GM23248 (cell line): ENCODE measurements at regions not wholly inside any gene's neighbourhood (a gene's known extent, or its start where the extent isn't known, plus 50 kb on each side); places are given as distances from the start of the nearest gene placed in this dataset.
"Not testable (repeated sequence)": the region's sequence is repeated elsewhere in the genome, so short reads cannot be mapped to it uniquely, and the experiment has no call there.

Experiments used
- EZH2 ChIP-seq: fragments of 200-600 bp; sonication (generic); IDR thresholded peaks from 2 replicates; pipeline ENCODE4 v1.6.1; 2018; ENCODE audit warnings: antibody characterized with exemption, mild to moderate bottlenecking; ENCODE audit not compliant: insufficient read depth, poor library complexity, severe bottlenecking
- EZH2phosphoT487 ChIP-seq: fragments of 200-600 bp; sonication (generic); IDR thresholded peaks from 2 replicates; pipeline ENCODE4 v1.6.1; 2018; ENCODE audit warnings: antibody characterized with exemption, moderate library complexity, mild to moderate bottlenecking, low read depth; ENCODE audit not compliant: insufficient read depth

DNA sequence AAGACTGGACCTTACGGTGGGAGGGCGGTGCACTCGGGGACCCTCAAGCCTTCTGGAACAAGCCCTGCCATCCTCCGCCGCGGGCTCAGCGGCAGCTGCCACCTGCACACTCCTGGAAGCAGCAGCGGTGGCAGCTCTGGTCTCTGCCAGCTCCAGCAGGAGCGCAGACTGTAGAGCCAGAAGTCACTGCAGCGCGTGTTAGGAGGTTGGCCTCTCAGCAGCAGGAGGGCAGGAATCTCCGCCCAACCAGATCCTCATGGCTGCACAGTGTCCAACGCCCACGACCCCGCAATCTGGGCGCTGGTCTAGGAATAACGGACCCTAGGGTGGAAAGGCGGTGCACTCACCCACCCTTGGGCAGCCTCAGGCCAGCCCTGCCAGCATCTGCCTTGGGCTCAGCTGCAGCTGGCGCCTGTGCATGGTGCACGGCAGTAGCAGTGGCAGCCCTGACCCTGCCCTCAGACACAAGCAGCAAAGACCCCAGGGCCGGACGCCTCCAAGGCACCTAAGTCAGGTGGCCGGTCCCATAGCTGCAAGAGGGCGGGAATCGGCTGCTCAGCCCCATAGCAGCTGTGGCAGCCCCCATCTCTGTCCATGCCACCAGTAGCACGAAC is 88.7 kb downstream of the POTEG start:
- not testable (repeated sequence) for TF ChIP-seq EZH2, EZH2phosphoT487
